Stomach smooth muscle (tissue), 2 donors: ENCODE measurements at regions not wholly inside any gene's neighbourhood (a gene's known extent, or its start where the extent isn't known, plus 50 kb on each side); places are given as distances from the start of the nearest gene placed in this dataset.

ENCODE experiments used
- H3K27ac ChIP-seq: one replicate; pipeline ENCODE4 v1.7.0; 2013; ENCODE audit warnings: mild to moderate bottlenecking, low read length, inconsistent platforms
- H3K27me3 ChIP-seq, 2 donors: one replicate each; pipeline ENCODE4 v1.7.0; 2013; ENCODE audit warnings: low read length in 2 of 2; ENCODE audit not compliant: insufficient read depth in 2 of 2, control insufficient read depth in 1 of 2
- H3K36me3 ChIP-seq, 2 donors: one replicate each; pipeline ENCODE4 v1.7.0; 2013; ENCODE audit warnings: low read length in 2 of 2; ENCODE audit not compliant: control insufficient read depth in 2 of 2, insufficient read depth in 2 of 2
- H3K4me1 ChIP-seq: one replicate; pipeline ENCODE4 v1.7.0; 2013; ENCODE audit warnings: low read length; ENCODE audit not compliant: control insufficient read depth, insufficient read depth
- H3K4me3 ChIP-seq, 2 donors: one replicate each; pipeline ENCODE4 v1.7.0; 2013; ENCODE audit warnings: low read length in 2 of 2
- H3K9ac ChIP-seq, 2 donors: one replicate each; pipeline ENCODE4 v1.7.0; 2013; ENCODE audit warnings: low read length in 2 of 2, mild to moderate bottlenecking in 1 of 2
- H3K9me3 ChIP-seq, 2 donors: one replicate each; pipeline ENCODE4 v1.7.0; 2013; ENCODE audit warnings: low read length in 2 of 2; ENCODE audit not compliant: control insufficient read depth in 2 of 2
- donor health status: healthy.
- donor health status: Pancreatic carcinoma.

DNA sequence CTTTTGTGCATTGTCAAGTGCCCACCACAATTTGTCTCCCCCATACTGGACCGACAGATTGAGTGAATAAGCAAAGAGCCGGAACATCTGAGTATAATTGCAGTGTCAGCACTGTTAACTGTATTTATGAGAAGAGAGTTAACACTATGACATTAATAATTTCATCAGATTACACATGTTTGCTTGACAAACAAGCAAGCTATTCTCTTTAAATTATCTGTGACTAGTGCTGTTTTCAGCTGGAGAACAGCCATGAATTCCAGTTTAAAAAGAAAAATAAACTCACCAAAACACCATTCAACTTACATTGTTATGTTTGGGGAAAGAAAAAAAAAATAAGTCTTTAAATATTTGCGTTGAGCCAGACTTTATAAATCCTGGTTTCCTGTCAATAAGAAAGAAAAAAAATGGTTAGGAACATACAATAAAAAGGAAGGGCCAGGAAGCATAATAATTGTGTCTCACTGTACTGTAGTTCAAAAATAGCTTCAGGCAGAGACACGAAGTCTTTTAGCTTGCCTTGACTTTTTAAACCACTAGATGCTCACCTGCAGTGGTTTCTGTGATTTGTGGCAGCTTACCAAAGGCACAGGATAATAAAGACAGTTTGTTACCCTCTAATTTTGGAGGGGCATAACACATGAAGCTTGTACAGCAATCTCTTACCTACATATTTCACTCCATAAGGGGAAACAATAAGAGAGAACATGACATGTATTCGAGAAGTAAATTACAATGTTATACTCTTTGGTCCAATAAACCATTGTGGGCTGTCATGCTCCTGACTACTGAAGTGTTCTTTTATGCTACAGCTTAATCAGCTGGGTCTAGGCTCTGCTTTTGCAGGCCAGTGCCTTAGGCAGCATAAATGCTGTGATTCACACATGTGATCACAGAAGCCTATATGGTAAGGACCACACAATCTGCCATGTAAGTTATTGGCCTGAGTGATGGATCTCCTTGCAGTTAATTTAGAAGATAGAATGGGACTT, 302.0 kb upstream of the ADGRL2 start:
- no peak overlapping the region for H3K4me3 ChIP-seq
- H3K4me1 ChIP-seq: no peaks in the 10 kb centered on the region
- H3K9me3 ChIP-seq: no peaks in the 10 kb centered on the region
- no peak overlapping the region for H3K27ac ChIP-seq
- H3K9ac ChIP-seq: no peak overlapping the region
- H3K36me3 ChIP-seq: no peaks in the 10 kb centered on the region
- no peaks in the 10 kb centered on the region for H3K27me3 ChIP-seq

DNA sequence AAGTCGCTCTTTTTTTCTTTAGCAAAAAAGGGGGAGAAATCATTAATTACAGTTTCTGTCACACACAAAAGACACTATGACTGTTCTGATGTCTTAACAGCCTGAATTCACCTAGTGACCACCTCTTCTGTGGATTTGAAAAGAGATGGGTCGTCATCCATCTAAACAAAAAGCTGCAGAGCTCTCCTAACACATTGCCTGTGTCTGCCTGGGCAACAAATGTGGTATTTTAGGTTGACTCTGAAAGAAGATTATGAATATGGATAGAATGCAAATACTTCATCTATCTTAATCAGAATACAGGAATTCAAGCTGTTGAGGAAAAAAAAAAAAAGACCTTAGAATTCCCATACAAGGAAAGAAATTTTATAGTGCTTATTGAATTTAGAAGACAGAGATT, 304.4 kb upstream of the ADGRL2 start:
- Histone ChIP-seq H3K27me3 (no peaks in the 10 kb centered on the region), H3K4me3 (no peak overlapping the region), H3K36me3 (no peaks in the 10 kb centered on the region), H3K9ac (no peak overlapping the region), H3K9me3 (no peaks in the 10 kb centered on the region), H3K4me1 (peaks cover 5% of the 10 kb centered on the region), H3K27ac (no peak overlapping the region)

- H3K4me1 ChIP-seq: peaks cover 5% of the 10 kb centered on the region
- H3K9me3 ChIP-seq: no peaks in the 10 kb centered on the region
- no peak overlapping the region for H3K27ac ChIP-seq
- no peaks in the 10 kb centered on the region for H3K27me3 ChIP-seq
- H3K4me3 ChIP-seq: no peak overlapping the region
- no peaks in the 10 kb centered on the region for H3K36me3 ChIP-seq
- no peak overlapping the region for H3K9ac ChIP-seq
These were observed 307.4 kb upstream of the ADGRL2 start for GRCh38 chr1:81493102-81493869.

DNA sequence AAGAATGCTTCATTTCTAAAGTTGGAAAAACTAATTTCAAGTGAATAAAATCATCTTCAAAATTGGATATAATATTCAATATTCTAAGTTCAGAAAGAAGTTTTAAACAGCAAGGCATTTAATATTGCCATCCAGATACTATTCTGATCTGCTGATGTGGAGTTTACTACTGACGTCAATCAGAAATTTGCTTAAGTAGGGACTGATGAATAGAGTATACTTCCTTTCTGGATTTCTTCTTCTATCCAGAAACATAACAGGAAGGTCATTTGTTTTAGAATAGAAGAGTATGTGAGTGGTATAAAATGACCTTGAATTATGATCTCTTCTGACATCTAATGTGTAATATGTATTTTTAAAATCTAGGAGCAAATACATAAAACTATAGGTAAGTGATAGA, 308.1 kb upstream of the ADGRL2 start:
- H3K27ac ChIP-seq: no peak overlapping the region
- H3K9ac ChIP-seq: no peak overlapping the region
- peaks cover 5% of the 10 kb centered on the region for H3K4me1 ChIP-seq
- H3K27me3 ChIP-seq: no peaks in the 10 kb centered on the region
- no peak overlapping the region for H3K4me3 ChIP-seq
- H3K36me3 ChIP-seq: no peaks in the 10 kb centered on the region
- no peaks in the 10 kb centered on the region for H3K9me3 ChIP-seq

- no peak overlapping the region for H3K27ac ChIP-seq
- H3K9ac ChIP-seq: no peak overlapping the region
- no peaks in the 10 kb centered on the region for H3K27me3 ChIP-seq
- H3K36me3 ChIP-seq: no peaks in the 10 kb centered on the region
- peaks cover 5% of the 10 kb centered on the region for H3K4me1 ChIP-seq
- H3K9me3 ChIP-seq: no peaks in the 10 kb centered on the region
- H3K4me3 ChIP-seq: no peak overlapping the region
These were observed 310.1 kb upstream of the ADGRL2 start for GRCh38 chr1:81490614-81491013.

DNA sequence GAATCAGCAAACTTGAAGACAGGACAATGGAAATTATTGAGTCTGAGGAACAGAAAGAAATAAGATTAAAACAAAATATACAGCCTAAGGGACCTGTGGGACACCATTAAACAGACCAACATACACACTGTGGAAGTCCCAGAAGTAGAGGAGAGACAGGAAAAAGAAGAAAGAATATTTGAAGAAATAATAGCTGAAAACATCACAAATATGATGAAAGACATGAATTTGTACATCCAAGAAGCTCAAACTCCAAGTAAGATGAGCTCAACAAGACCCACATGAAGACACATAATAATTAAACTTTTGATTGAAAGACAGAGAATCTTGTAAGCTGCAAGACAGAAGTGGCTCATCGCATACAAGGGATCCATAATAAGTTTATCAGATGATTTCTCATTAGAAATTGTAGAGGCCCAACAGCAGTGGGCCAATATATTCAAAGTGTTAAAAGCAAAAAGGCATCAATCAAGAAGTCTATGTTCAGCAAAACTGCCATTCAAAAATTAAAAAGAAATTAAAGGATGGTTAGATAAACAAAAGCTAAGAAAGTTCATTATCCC, 311.3 kb upstream of the ADGRL2 start:
- no peaks in the 10 kb centered on the region for H3K9me3 ChIP-seq
- peaks cover 5% of the 10 kb centered on the region for H3K4me1 ChIP-seq
- H3K4me3 ChIP-seq: no peak overlapping the region
- no peaks in the 10 kb centered on the region for H3K36me3 ChIP-seq
- no peaks in the 10 kb centered on the region for H3K27me3 ChIP-seq
- H3K9ac ChIP-seq: no peak overlapping the region
- no peak overlapping the region for H3K27ac ChIP-seq

GRCh38 chr1:81484284-81484683, 316.4 kb upstream of the ADGRL2 start:
- no peak overlapping the region for H3K27ac ChIP-seq
- no peaks in the 10 kb centered on the region for H3K27me3 ChIP-seq
- H3K36me3 ChIP-seq: no peaks in the 10 kb centered on the region
- no peak overlapping the region for H3K9ac ChIP-seq
- H3K9me3 ChIP-seq: no peaks in the 10 kb centered on the region
- no peak overlapping the region for H3K4me3 ChIP-seq
- no peaks in the 10 kb centered on the region for H3K4me1 ChIP-seq

DNA sequence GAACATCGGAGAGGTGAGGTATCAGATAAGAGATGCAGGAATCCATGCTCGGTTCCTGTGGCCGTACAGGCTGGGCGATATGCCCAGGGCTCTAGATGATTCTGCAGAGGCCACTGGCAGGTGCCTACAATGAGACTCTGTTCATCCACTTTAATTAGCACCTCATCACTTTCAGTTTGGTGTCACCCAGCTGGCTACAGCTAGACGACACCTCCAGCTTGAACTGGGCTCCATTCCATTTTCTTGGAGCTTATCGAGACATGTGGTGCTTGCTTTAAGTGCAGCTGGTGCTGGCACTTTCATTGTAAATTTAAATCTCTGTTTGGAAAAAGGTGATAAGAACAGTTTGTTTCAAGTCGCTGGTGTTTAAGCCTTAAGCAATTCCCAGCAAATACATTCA, 322.5 kb upstream of the ADGRL2 start:
- H3K27ac ChIP-seq: no peak overlapping the region
- H3K4me3 ChIP-seq: peak overlapping the region in 1 of 2 donors; percentile 52
- H3K9ac ChIP-seq: no peak overlapping the region
- H3K36me3 ChIP-seq: no peaks in the 10 kb centered on the region
- no peaks in the 10 kb centered on the region for H3K27me3 ChIP-seq
- H3K9me3 ChIP-seq: no peaks in the 10 kb centered on the region
- H3K4me1 ChIP-seq: no peaks in the 10 kb centered on the region

DNA sequence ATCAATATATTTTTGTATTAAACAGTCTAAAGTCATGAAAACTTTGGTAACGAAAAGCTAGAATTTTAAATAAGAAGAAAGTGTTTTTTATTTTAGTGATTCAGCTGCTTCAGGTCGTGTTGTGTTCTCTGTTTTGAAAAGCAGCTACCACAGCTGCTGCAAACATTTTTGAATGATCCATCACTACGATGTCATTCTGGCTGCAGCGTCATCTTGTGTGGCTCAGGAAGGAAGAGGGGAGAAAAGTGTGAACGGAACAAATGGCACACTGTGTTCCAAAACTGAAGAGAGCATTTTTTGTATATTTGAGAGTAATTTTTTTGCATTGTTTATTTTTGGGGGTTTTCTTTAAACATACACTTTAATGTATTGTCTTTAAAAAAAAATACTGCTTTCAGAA, 323.0 kb upstream of the ADGRL2 start:
- no peaks in the 10 kb centered on the region for H3K9me3 ChIP-seq
- H3K27ac ChIP-seq: no peak overlapping the region
- H3K9ac ChIP-seq: no peak overlapping the region
- peak overlapping the region in 1 of 2 donors; percentile 52 for H3K4me3 ChIP-seq
- H3K36me3 ChIP-seq: no peaks in the 10 kb centered on the region
- H3K27me3 ChIP-seq: no peaks in the 10 kb centered on the region
- H3K4me1 ChIP-seq: no peaks in the 10 kb centered on the region

GRCh38 chr1:81472387-81472786, 328.3 kb upstream of the ADGRL2 start:
- Histone ChIP-seq H3K27me3 (no peaks in the 10 kb centered on the region), H3K4me3 (no peak overlapping the region)

More at GRCh38 chr1:81472387-81472786, 328.3 kb upstream of the ADGRL2 start:
- Histone ChIP-seq H3K4me1 (no peaks in the 10 kb centered on the region), H3K9ac (no peak overlapping the region), H3K9me3 (no peaks in the 10 kb centered on the region), H3K27ac (no peak overlapping the region), H3K36me3 (no peaks in the 10 kb centered on the region)
